NCI-H510A (cell line): ENCODE measurements at regions not wholly inside any gene's neighbourhood (a gene's known extent, or its start where the extent isn't known, plus 50 kb on each side); places are given as distances from the start of the nearest gene placed in this dataset.
"Not testable (repeated sequence)": the region's sequence is repeated elsewhere in the genome, so short reads cannot be mapped to it uniquely, and the experiment has no call there.

Experiments used
- DNase-seq: peaks from one replicate; lab custom pipeline; 2025; lab: John Stamatoyannopoulos, UW

GRCh38 chr5:86411596-86411995 is 206.1 kb upstream of the COX7C start:
- no peak for DNase-seq

GRCh38 chr5:86427158-86427557 is 190.6 kb upstream of the COX7C start:
- DNase-seq = no peak

GRCh38 chr5:86439593-86440110 is 178.1 kb upstream of the COX7C start:
- DNase-seq = no peak

GRCh38 chr5:86442036-86442745 is 175.6 kb upstream of the COX7C start:
- no peak for DNase-seq

GRCh38 chr5:86447362-86447761 is 170.4 kb upstream of the COX7C start:
- no peak for DNase-seq

- DNase-seq = no peak
These were observed 165.5 kb upstream of the COX7C start for GRCh38 chr5:86452251-86452650.

GRCh38 chr5:86460519-86460918 is 157.2 kb upstream of the COX7C start:
- no peak for DNase-seq

GRCh38 chr5:86461169-86461956 is 156.4 kb upstream of the COX7C start:
- no peak for DNase-seq

- DNase-seq = no peak
These were observed 154.4 kb upstream of the COX7C start for GRCh38 chr5:86463339-86463738.

- no peak for DNase-seq
These were observed 152.5 kb upstream of the COX7C start for GRCh38 chr5:86465052-86465838.

- not testable (repeated sequence) for DNase-seq
These were observed 151.0 kb upstream of the COX7C start for GRCh38 chr5:86466721-86467120.

- no peak for DNase-seq
These were observed 135.7 kb upstream of the COX7C start for GRCh38 chr5:86482008-86482407.

- no peak for DNase-seq
These were observed 124.0 kb upstream of the COX7C start for GRCh38 chr5:86493777-86494176.

GRCh38 chr5:86500947-86501346 is 116.8 kb upstream of the COX7C start:
- DNase-seq = no peak

GRCh38 chr5:86507574-86507973 is 110.2 kb upstream of the COX7C start:
- DNase-seq = no peak

GRCh38 chr5:86510330-86510915 is 107.3 kb upstream of the COX7C start:
- not testable (repeated sequence) for DNase-seq

- no peak for DNase-seq
These were observed 94.0 kb upstream of the COX7C start for GRCh38 chr5:86523718-86524117.

- DNase-seq = no peak
These were observed 92.1 kb upstream of the COX7C start for GRCh38 chr5:86525622-86526021.

GRCh38 chr5:86526811-86527348 is 90.9 kb upstream of the COX7C start:
- DNase-seq = no peak

GRCh38 chr5:86532429-86532828 is 85.3 kb upstream of the COX7C start:
- DNase-seq = no peak

- no peak for DNase-seq
These were observed 81.3 kb upstream of the COX7C start for GRCh38 chr5:86536396-86536795.

- no peak for DNase-seq
These were observed 75.2 kb upstream of the COX7C start for GRCh38 chr5:86542532-86542931.
